ENCODE measurements at regions not wholly inside any gene's neighbourhood (a gene's known extent, or its start where the extent isn't known, plus 50 kb on each side); places are given as distances from the start of the nearest gene placed in this dataset.
"Not testable (repeated sequence)": the region's sequence is repeated elsewhere in the genome, so short reads cannot be mapped to it uniquely, and the experiment has no call there.

DNA sequence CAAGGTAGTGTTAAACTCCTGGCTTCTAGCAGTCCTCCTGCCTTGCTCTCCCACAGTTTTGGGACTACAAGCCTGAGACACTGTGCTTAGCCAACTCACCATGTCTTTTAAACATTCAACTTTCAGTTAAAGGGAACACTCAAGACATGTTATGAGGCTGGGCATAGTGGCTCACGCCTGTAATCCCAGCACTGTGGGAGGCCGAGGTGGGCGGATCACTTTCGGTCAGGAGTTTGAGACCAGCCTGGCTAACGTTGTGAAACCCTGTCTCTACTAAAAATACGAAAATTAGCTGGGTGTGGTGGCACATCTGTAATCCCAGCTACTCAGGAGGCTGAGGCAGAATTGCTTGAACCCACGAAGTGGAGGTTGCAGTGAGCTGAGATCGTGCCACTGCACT, 148.0 kb downstream of the CDH26 start:
- H4K20me1 ChIP-seq (replicated peaks in 1 of 2; ENCODE audit: control insufficient read depth in 1 of 2, insufficient read depth in 2 of 2, low read length in 2 of 2); H3K27ac ChIP-seq (ENCODE audit: low read depth, low read length); FAIRE-seq; CTCF ChIA-PET (ENCODE audit: partially characterized antibody); DNase-seq (ENCODE audit: low read depth in 1 of 2, low spot score in 2 of 2); H3K36me3 ChIP-seq (ENCODE audit: control insufficient read depth in 2 of 4, insufficient read depth in 4 of 4, low read length in 3 of 4); H4K5ac ChIP-seq (ENCODE audit: insufficient read length, low read depth, low read length); H2BK5ac ChIP-seq (ENCODE audit: low read depth, low read length); H3K14ac ChIP-seq (ENCODE audit: insufficient read length); H3K9me3 ChIP-seq (ENCODE audit: insufficient read depth in 2 of 2, low read depth in 1 of 2, low read length in 1 of 2); H2AK5ac ChIP-seq (ENCODE audit: low read depth, low read length); H2BK120ac ChIP-seq (replicated peaks; ENCODE audit: low read depth, low read length); H3K79me2 ChIP-seq (ENCODE audit: control insufficient read depth in 1 of 2, insufficient read depth in 2 of 2, low read length in 2 of 2); H3K4me3 ChIP-seq (ENCODE audit: extremely low read depth in 1 of 4, insufficient read depth in 2 of 4, low read depth in 3 of 4, low read length in 4 of 4); H4K91ac ChIP-seq (replicated peaks; ENCODE audit: insufficient read length, low read length); H2BK20ac ChIP-seq (ENCODE audit: low read length); H2AFZ ChIP-seq (ENCODE audit: low read length); H3K4me2 ChIP-seq (ENCODE audit: insufficient read depth in 1 of 2, low read depth in 2 of 2, low read length in 2 of 2); H4K8ac ChIP-seq (ENCODE audit: extremely low read depth, insufficient read depth, low read length); H3K4ac ChIP-seq (replicated peaks; ENCODE audit: insufficient read length, low read depth, low read length); H3K23ac ChIP-seq (ENCODE audit: insufficient read length); H3K79me1 ChIP-seq (ENCODE audit: low read depth, low read length); H3K23me2 ChIP-seq (ENCODE audit: low read depth, low read length); H3K18ac ChIP-seq (ENCODE audit: extremely low read depth, low read length); H3K9ac ChIP-seq (replicated peaks in 1 of 4; ENCODE audit: extremely low read depth in 1 of 4, low read depth in 3 of 4, low read length in 3 of 4); H3K56ac ChIP-seq (replicated peaks; ENCODE audit: insufficient read length, low read depth, low read length); H2BK15ac ChIP-seq (ENCODE audit: low read length); H2BK12ac ChIP-seq (ENCODE audit: low read depth, low read length); POLR2A ChIA-PET (ENCODE audit: partially characterized antibody): not testable (repeated sequence)
- Histone ChIP-seq H3K27me3 (replicated peaks in 1 of 4; ENCODE audit: control insufficient read depth in 3 of 4, extremely low read depth in 1 of 4, insufficient read depth in 3 of 4, low read length in 3 of 4) (peaks cover 12 to 50% (median 37%) of the 10 kb centered on the region in 4 experiments), H3K4me1 (replicated peaks in 1 of 4; ENCODE audit: control insufficient read depth in 3 of 4, insufficient read depth in 4 of 4, low read length in 3 of 4) (peaks cover 0 to 10% (median 3%) of the 10 kb centered on the region in 4 experiments; a peak in 3 of 7 replicates)
- WGBS, 2 experiments (ENCODE audit: extremely low coverage in 1 of 2, insufficient coverage in 1 of 2, insufficient read length in 1 of 2, insufficient replicate concordance in 2 of 2, low coverage in 1 of 2, low lambda C conversion rate in 2 of 2, missing lambda C conversion rate in 1 of 2) = 72% methylated on average over 7 of the region's 8 CpGs; no CpG with 5 or more reads in 1 of the 2 experiments

Measured in H1 (cell line).